BJ (cell line): ENCODE measurements at regions not wholly inside any gene's neighbourhood (a gene's known extent, or its start where the extent isn't known, plus 50 kb on each side); places are given as distances from the start of the nearest gene placed in this dataset.

Experiments
- CTCF ChIA-PET: fragments of 350-600 bp; formaldehyde crosslinking; extraction: SDS; loops from one replicate; lab custom pipeline; 2021; ENCODE audit warnings: antibody characterized with exemption, inconsistent platforms; lab: Yijun Ruan, JAX
- POLR2A ChIA-PET: fragments of 300-600 bp; sonication (Branson Sonifier 250); formaldehyde crosslinking; extraction: SDS; loops from one replicate; lab custom pipeline; 2021; ENCODE audit warnings: antibody characterized with exemption; lab: Charles Lee
- DNase-seq: peaks from one replicate; pipeline ENCODE4 v3.0.0-alpha.2; 2011; ENCODE audit warnings: low read depth
- H3K27me3 ChIP-seq: 2 replicates; pipeline ENCODE4 v1.6.0; 2011; ENCODE audit warnings: low read length; ENCODE audit not compliant: control insufficient read depth, insufficient read depth
- H3K36me3 ChIP-seq: 2 replicates; pipeline ENCODE4 v1.5.1; 2011; ENCODE audit warnings: low read length; ENCODE audit not compliant: control insufficient read depth, insufficient read depth
- H3K4me3 ChIP-seq: 2 replicates; pipeline ENCODE4 v1.5.1; 2011; ENCODE audit warnings: low read depth, mild to moderate bottlenecking, control low read depth, low read length
- TF ChIP-seq, protein P1 (sequence below): IDR thresholded peaks from 2 replicates; pipeline ENCODE4 v1.5.1; 2011; ENCODE audit warnings: low read depth, mild to moderate bottlenecking, control low read depth, inconsistent platforms, low read length, moderate library complexity; ENCODE audit not compliant: insufficient read depth

DNA sequence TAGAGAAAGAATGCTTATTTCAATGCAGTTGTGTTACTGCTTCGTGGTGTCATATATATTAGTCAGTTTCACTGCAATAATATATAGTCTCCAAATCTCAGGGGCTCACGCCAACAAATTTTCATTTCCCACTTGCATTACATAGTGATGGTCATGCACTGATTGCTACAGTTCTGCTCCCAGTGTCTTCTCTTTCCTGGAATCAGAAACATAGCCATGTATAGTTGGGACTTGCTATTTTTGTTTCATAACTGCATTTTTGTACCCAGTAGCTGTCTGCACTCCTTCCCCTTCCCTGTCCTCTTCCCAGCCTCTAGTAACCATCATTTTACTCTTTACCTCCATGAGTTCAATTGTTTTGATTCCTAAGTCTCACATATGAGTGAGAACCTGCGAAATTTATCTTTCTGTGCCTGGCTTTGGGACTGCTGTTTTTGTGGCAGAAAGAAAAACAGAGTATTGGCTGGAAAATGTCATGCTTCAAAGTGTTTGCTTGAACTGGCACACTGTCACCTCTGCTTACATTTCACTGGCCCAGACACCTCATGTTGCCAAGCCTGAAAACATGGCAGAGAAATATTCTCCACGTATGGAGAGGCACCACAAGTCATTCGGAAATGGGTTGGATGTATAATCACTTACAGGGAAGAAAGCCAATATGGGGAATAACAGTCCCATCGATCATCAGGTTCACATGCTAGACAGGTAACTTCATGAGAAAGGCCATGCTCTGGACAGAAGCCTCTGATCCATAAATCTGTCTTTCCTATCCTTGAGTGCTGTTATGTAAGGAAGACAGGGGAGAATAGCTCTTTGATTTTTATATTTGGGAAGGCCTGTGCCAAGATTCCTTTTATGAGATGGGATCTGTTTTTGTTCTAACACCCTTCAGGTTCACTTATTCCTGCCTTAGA is 60.4 kb upstream of the BACH1 start:
- H3K4me3 ChIP-seq = no peak overlapping the region
- DNase-seq = no peak
- TF ChIP-seq, protein P1, sequence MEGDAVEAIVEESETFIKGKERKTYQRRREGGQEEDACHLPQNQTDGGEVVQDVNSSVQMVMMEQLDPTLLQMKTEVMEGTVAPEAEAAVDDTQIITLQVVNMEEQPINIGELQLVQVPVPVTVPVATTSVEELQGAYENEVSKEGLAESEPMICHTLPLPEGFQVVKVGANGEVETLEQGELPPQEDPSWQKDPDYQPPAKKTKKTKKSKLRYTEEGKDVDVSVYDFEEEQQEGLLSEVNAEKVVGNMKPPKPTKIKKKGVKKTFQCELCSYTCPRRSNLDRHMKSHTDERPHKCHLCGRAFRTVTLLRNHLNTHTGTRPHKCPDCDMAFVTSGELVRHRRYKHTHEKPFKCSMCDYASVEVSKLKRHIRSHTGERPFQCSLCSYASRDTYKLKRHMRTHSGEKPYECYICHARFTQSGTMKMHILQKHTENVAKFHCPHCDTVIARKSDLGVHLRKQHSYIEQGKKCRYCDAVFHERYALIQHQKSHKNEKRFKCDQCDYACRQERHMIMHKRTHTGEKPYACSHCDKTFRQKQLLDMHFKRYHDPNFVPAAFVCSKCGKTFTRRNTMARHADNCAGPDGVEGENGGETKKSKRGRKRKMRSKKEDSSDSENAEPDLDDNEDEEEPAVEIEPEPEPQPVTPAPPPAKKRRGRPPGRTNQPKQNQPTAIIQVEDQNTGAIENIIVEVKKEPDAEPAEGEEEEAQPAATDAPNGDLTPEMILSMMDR = no peak
- no peaks in the 10 kb centered on the region for H3K27me3 ChIP-seq
- CTCF ChIA-PET = interaction anchor here (0.6 to 1.2 kb wide), 2 partner anchors 9 to 481 kb away, joined by 3 read pairs; no protein-coding TSS in a partner anchor
- no peaks in the 10 kb centered on the region for H3K36me3 ChIP-seq
- POLR2A ChIA-PET = interaction anchor here (0.5 to 0.6 kb wide), 2 partner anchors 40 to 148 kb away, joined by 5 read pairs; no protein-coding TSS in a partner anchor

DNA sequence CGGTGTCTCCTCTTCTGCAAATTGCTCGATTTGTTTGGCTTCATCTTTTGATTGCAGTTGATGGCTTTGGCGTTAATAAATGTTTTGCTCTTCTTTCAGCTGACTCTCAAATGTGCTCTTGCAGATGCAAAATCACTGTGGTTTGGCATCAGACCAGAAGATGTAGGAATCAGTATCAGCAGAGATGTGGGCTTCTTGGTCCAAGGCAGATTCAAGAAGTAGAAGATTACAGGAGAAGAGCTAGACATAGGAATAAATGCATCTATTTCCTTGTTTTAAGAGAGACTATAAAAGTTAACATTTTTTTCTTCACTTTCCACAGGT is 59.8 kb upstream of the BACH1 start:
- no peak overlapping the region for H3K4me3 ChIP-seq

DNA sequence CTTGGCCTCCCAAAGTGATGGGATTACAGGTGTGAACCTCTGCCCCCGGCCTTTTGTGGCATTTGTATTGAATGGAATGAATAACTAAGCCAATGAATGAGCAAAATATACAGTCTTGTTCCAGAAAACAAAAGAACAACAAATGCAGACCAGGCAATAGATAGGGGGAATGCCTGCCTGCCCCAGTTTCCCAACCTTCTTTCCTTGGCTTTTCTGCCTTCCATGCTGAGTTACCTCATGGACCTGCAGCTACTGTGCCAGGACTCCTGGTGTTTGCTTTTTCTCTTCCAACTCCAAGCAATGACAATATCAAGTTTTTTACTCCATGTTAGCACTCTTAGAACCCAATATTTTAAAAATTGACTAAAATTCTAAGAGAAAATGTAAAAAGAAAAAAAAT is 58.6 kb upstream of the BACH1 start:
- Histone ChIP-seq H3K36me3 (no peaks in the 10 kb centered on the region), H3K4me3 (no peak overlapping the region), H3K27me3 (no peaks in the 10 kb centered on the region)
- ChIA-PET POLR2A (no interaction called here), CTCF (interaction anchor here (0.7 to 0.9 kb wide), 2 partner anchors 15 to 347 kb away, joined by 3 to 4 read pairs; no protein-coding TSS in a partner anchor)
- DNase-seq = no peak
- TF ChIP-seq, protein P1 = no peak

More for the DNA sequence above, 59.8 kb upstream of the BACH1 start:
- H3K27me3 ChIP-seq = no peaks in the 10 kb centered on the region
- POLR2A ChIA-PET = interaction anchor here (0.5 kb wide), 1 partner anchor 41 kb away, joined by 5 read pairs; no protein-coding TSS in a partner anchor
- H3K36me3 ChIP-seq = no peaks in the 10 kb centered on the region
- CTCF ChIA-PET = interaction anchor here (1.2 kb wide), 1 partner anchor 9 kb away, joined by 3 read pairs; no protein-coding TSS in a partner anchor
- DNase-seq = no peak
- TF ChIP-seq, protein P1 = no peak

DNA sequence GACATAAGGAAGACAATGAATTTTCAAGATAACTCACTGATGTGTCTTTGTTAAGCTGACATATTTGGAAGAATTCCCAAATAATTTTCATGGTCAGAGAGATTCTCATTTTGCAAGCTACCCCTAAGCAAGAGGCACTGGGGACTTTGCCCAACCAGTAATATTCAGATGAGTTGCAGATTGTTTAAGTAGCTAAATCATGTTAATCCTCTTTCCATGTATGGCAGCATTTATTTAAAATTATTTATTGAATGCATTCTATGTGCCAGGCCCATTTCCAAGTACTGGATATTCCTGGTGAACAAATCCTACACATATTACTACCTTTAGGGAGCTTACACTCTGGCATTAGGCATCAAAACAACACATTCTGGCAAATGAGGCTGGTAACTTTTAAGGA is 56.5 kb upstream of the BACH1 start:
- Histone ChIP-seq H3K4me3 (no peak overlapping the region), H3K27me3 (no peaks in the 10 kb centered on the region), H3K36me3 (no peaks in the 10 kb centered on the region)
- POLR2A ChIA-PET = no interaction called here
- no peak for DNase-seq
- CTCF ChIA-PET = interaction anchor here (1.3 kb wide), 1 partner anchor 50 kb away, joined by 3 read pairs; no protein-coding TSS in a partner anchor
- TF ChIP-seq, protein P1 = no peak

DNA sequence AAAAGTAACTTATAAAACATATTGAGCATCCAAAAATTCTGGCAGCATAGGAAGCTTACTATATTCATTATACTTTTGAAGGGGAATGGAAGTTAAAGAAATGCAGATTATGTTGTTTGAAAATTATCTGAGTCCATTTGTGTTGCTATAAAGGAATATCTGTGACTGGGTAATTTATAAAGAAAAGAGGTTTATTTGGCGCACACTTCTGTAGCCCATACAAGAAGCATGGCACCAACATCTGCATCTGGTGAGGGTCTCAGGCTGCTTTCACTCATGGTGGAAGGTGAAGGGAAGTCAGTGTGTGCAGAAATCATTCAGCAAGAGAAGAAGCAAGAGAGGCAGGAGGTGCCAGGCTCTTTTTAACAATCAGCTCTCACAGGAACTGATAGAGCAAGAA is 55.5 kb upstream of the BACH1 start:
- CTCF ChIA-PET = interaction anchor here (1.6 kb wide), 1 partner anchor 14 kb away, joined by 3 read pairs; no protein-coding TSS in a partner anchor

More for the DNA sequence above, 55.5 kb upstream of the BACH1 start:
- TF ChIP-seq, protein P1 = no peak
- no peaks in the 10 kb centered on the region for H3K27me3 ChIP-seq
- H3K4me3 ChIP-seq = no peak overlapping the region
- no peaks in the 10 kb centered on the region for H3K36me3 ChIP-seq
- POLR2A ChIA-PET = interaction anchor here (0.6 kb wide), 1 partner anchor 52 kb away, joined by 3 read pairs; no protein-coding TSS in a partner anchor
- DNase-seq = no peak
